Upper lobe of left lung (tissue), 4 donors: ENCODE measurements at regions not wholly inside any gene's neighbourhood (a gene's known extent, or its start where the extent isn't known, plus 50 kb on each side); places are given as distances from the start of the nearest gene placed in this dataset.

Experiments used
- CTCF ChIP-seq, 6 experiments: fragments of 450-650 bp in 4 of 6; fragments of 200-600 bp in 2 of 6; sonication (generic) in 2 of 6; IDR thresholded peaks; one replicate each; pipeline ENCODE4 v1.5.1; 2016 to 2019; ENCODE audit warnings: antibody characterized with exemption in 6 of 6
- POLR2A ChIP-seq, 4 donors: fragments of 450-650 bp; IDR thresholded peaks; one replicate each; pipeline ENCODE4 v1.5.1; 2016 to 2017; ENCODE audit warnings: antibody characterized with exemption in 4 of 4, mild to moderate bottlenecking in 2 of 4
- POLR2AphosphoS5 ChIP-seq, 2 donors: sonication (generic); formaldehyde crosslinking; IDR thresholded peaks; one replicate each; pipeline ENCODE4 v1.5.1; 2017; ENCODE audit warnings: antibody characterized with exemption in 2 of 2

- no peak for TF ChIP-seq CTCF (IDR thresholded peaks at IDR 0.05)
- TF ChIP-seq POLR2A (IDR thresholded peaks at IDR 0.05): no peak
- no peak for TF ChIP-seq POLR2AphosphoS5 (IDR thresholded peaks at IDR 0.05)
Observed at GRCh38 chr6:9095729-9096128, 660.4 kb upstream of the SLC35B3 start.
